H9 (cell line): ENCODE measurements at regions not wholly inside any gene's neighbourhood (a gene's known extent, or its start where the extent isn't known, plus 50 kb on each side); places are given as distances from the start of the nearest gene placed in this dataset.

ENCODE experiments used
- DNase-seq: peaks from one replicate; pipeline ENCODE4 v3.0.0-alpha.2; 2017
- H2AFZ ChIP-seq: one replicate; pipeline ENCODE4 v1.6.1; 2013; ENCODE audit warnings: mild to moderate bottlenecking, low read length, control low read depth, moderate library complexity
- H2AK5ac ChIP-seq: 2 replicates; pipeline ENCODE4 v1.6.1; 2013; ENCODE audit warnings: low read length, control low read depth, mixed read lengths; ENCODE audit not compliant: insufficient read length
- H2BK120ac ChIP-seq: one replicate; pipeline ENCODE4 v1.6.1; 2013; ENCODE audit warnings: low read depth, mild to moderate bottlenecking, low read length, control low read depth, inconsistent platforms; ENCODE audit not compliant: poor library complexity, severe bottlenecking
- H2BK12ac ChIP-seq: 2 replicates; pipeline ENCODE4 v1.6.1; 2013; ENCODE audit warnings: low read length, control low read depth, mixed read lengths, low read depth; ENCODE audit not compliant: insufficient read length
- H2BK15ac ChIP-seq: 2 replicates; pipeline ENCODE4 v1.6.1; 2013; ENCODE audit warnings: low read depth, low read length, control low read depth
- H2BK20ac ChIP-seq: one replicate; pipeline ENCODE4 v1.6.1; 2013; ENCODE audit warnings: low read depth, mild to moderate bottlenecking, low read length, control low read depth, inconsistent platforms; ENCODE audit not compliant: poor library complexity, severe bottlenecking
- H2BK5ac ChIP-seq: 2 replicates; pipeline ENCODE4 v1.6.1; 2013; ENCODE audit warnings: low read length, control low read depth, mixed read lengths; ENCODE audit not compliant: insufficient read length
- H3K14ac ChIP-seq: 2 replicates; pipeline ENCODE4 v1.6.1; 2013; ENCODE audit warnings: low read length, control low read depth; ENCODE audit not compliant: insufficient read depth
- H3K18ac ChIP-seq: 2 replicates; pipeline ENCODE4 v1.6.1; 2013; ENCODE audit warnings: low read depth, mild to moderate bottlenecking, mixed read lengths, low read length, control low read depth; ENCODE audit not compliant: insufficient read length
- H3K23ac ChIP-seq: 2 replicates; pipeline ENCODE4 v1.6.1; 2013; ENCODE audit warnings: low read length, control low read depth, mixed read lengths, low read depth; ENCODE audit not compliant: insufficient read length
- H3K23me2 ChIP-seq: 2 replicates; pipeline ENCODE4 v1.6.1; 2013; ENCODE audit warnings: low read depth, mild to moderate bottlenecking, mixed read lengths, low read length, control low read depth; ENCODE audit not compliant: insufficient read length, poor library complexity, severe bottlenecking
- H3K27ac ChIP-seq: 2 replicates; pipeline ENCODE4 v1.5.1; 2013; ENCODE audit warnings: low read length, control low read depth, mixed read lengths, low read depth; ENCODE audit not compliant: insufficient read length
- H3K27me3 ChIP-seq: 2 replicates; pipeline ENCODE4 v1.6.1; 2013; ENCODE audit warnings: low read length, control low read depth, inconsistent platforms; ENCODE audit not compliant: insufficient read depth
- H3K4ac ChIP-seq: 2 replicates; pipeline ENCODE4 v1.6.1; 2013; ENCODE audit warnings: low read depth, mild to moderate bottlenecking, control low read depth, inconsistent platforms, low read length, moderate library complexity
- H3K4me1 ChIP-seq: 2 replicates; pipeline ENCODE4 v1.6.1; 2013; ENCODE audit warnings: low read length, control low read depth, inconsistent platforms; ENCODE audit not compliant: insufficient read depth
- H3K4me2 ChIP-seq: 2 replicates; pipeline ENCODE4 v1.6.1; 2013; ENCODE audit warnings: low read length, control low read depth, mixed read lengths; ENCODE audit not compliant: insufficient read length, insufficient read depth
- H3K56ac ChIP-seq: 2 replicates; pipeline ENCODE4 v1.6.1; 2013; ENCODE audit warnings: low read depth, mild to moderate bottlenecking, mixed read lengths, low read length, control low read depth; ENCODE audit not compliant: insufficient read length
- H3K79me1 ChIP-seq: 2 replicates; pipeline ENCODE4 v1.6.1; 2013; ENCODE audit warnings: low read depth, mild to moderate bottlenecking, moderate library complexity, low read length, control low read depth, inconsistent platforms; ENCODE audit not compliant: insufficient read depth, poor library complexity, severe bottlenecking
- H3K79me2 ChIP-seq: 2 replicates; pipeline ENCODE4 v1.6.1; 2013; ENCODE audit warnings: low read length, control low read depth, inconsistent platforms; ENCODE audit not compliant: insufficient read depth
- H3K9ac ChIP-seq: 2 replicates; pipeline ENCODE4 v1.6.1; 2013; ENCODE audit warnings: low read length, control low read depth, mixed read lengths; ENCODE audit not compliant: insufficient read length; ENCODE audit errors: extremely low read depth
- H3K9me3 ChIP-seq: one replicate; pipeline ENCODE4 v1.6.1; 2013; ENCODE audit warnings: low read depth, low read length, inconsistent platforms; ENCODE audit not compliant: control insufficient read depth
- H3T11ph ChIP-seq: one replicate; pipeline ENCODE4 v1.6.1; 2013; ENCODE audit warnings: mild to moderate bottlenecking, low read length, control low read depth, inconsistent platforms
- H4K20me1 ChIP-seq: one replicate; pipeline ENCODE4 v1.6.1; 2013; ENCODE audit not compliant: control insufficient read depth, insufficient read length, insufficient read depth
- H4K5ac ChIP-seq: 2 replicates; pipeline ENCODE4 v1.6.1; 2013; ENCODE audit warnings: low read depth, mild to moderate bottlenecking, mixed read lengths, low read length, control low read depth; ENCODE audit not compliant: insufficient read length
- H4K8ac ChIP-seq: replicated peaks from 2 replicates; pipeline ENCODE4 v1.6.1; 2013; ENCODE audit warnings: low read length, control low read depth, mixed read lengths, low read depth; ENCODE audit not compliant: insufficient read length
- H4K91ac ChIP-seq: 2 replicates; pipeline ENCODE4 v1.6.1; 2013; ENCODE audit warnings: low read depth, mild to moderate bottlenecking, moderate library complexity, mixed read lengths, low read length, control low read depth; ENCODE audit not compliant: insufficient read length
- H3K27ac Mint-ChIP-seq, 3 experiments: 2 replicates in 2 of 3; 3 replicates in 1 of 3; pipeline ENCODE4 v1.8.0; 2020 to 2021; ENCODE audit warnings: mixed read lengths in 3 of 3, mild to moderate bottlenecking in 1 of 3, moderate library complexity in 1 of 3
- H3K27me3 Mint-ChIP-seq: 2 replicates; pipeline ENCODE4 v1.8.0; 2021; ENCODE audit warnings: low read depth, mild to moderate bottlenecking, moderate library complexity, mixed read lengths
- H3K36me3 Mint-ChIP-seq, 3 experiments: 2 replicates in 2 of 3; 3 replicates in 1 of 3; pipeline ENCODE4 v1.8.0; 2020 to 2021; ENCODE audit warnings: low read depth in 3 of 3, mixed read lengths in 3 of 3; ENCODE audit not compliant: insufficient read depth in 1 of 3
- H3K4me1 Mint-ChIP-seq, 2 experiments: 2 replicates each; pipeline ENCODE4 v1.8.0; 2020; ENCODE audit warnings: mixed read lengths in 2 of 2
- H3K4me3 Mint-ChIP-seq, 2 experiments: 2 replicates in 1 of 2; 3 replicates in 1 of 2; pipeline ENCODE4 v1.8.0; 2020 to 2021; ENCODE audit warnings: mild to moderate bottlenecking in 2 of 2, mixed read lengths in 2 of 2, moderate library complexity in 1 of 2
- H3K9me3 Mint-ChIP-seq, 2 experiments: 2 replicates in 1 of 2; 3 replicates in 1 of 2; pipeline ENCODE4 v1.8.0; 2020; ENCODE audit warnings: mild to moderate bottlenecking in 2 of 2, mixed read lengths in 2 of 2, moderate library complexity in 1 of 2
- CTCF ChIP-seq: fragments of 200-600 bp; sonication (generic); conservative IDR thresholded peaks from 3 replicates; pipeline ENCODE4 v1.8.0; 2021; ENCODE audit warnings: antibody characterized with exemption, mild to moderate bottlenecking
- WGBS: extraction: QIAGEN DNeasy Blood & Tissue Kit; methylation state at CpG from one replicate; pipeline ENCODE4 v1.1.7; 2013; ENCODE audit warnings: missing lambda C conversion rate, low lambda C conversion rate, mixed read lengths; ENCODE audit not compliant: insufficient read length; ENCODE audit errors: extremely low coverage; 5-methylcytosine and 5-hydroxymethylcytosine counted together

DNA sequence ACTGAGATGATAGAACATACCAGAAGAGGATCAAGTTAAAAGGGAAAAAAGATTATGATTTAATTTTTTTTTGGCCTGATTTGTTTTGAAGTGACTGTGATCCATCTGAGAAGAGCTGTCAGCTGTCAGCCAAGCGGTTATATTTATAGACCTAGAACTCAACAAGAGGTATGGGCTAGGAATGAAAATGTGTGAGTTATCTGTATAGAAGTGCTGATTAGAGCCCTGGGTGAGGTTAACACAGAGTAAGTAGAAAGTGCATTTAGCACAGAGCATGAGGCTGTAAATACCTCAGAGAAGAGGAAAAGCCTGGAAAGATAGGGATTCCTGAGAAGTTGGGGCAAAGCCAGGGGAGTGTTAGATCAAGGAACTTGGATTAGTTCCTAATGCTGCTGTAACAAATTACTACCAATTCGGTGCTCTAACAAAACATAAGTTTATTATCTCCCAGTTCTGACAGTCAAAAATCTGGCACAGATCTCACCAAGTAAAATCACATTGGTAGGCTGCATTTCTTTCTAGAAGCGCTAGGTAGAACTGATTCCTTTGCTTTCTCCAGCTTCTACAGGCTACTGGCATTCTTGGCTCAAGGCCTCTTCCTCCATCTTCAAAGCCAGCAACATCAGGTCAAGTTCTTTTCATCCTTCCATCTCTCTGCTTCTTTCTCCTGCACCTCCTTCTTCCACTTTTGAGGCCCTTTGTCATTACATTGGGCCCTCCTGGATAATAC is 197.4 kb upstream of the SPHKAP start:
- no peak for TF ChIP-seq CTCF
- Mint-ChIP-seq H3K27ac (no peak overlapping the region), H3K27me3 (no peaks in the 10 kb centered on the region), H3K9me3 (no peaks in the 10 kb centered on the region), H3K4me1 (no peaks in the 10 kb centered on the region), H3K4me3 (no peak overlapping the region), H3K36me3 (no peaks in the 10 kb centered on the region)
- no peak overlapping the region for H3K4ac ChIP-seq
- no peak overlapping the region for H3K14ac ChIP-seq
- H2AFZ ChIP-seq = no peak overlapping the region
- no peaks in the 10 kb centered on the region for H3K4me1 ChIP-seq
- no peak overlapping the region for H4K91ac ChIP-seq
- H4K20me1 ChIP-seq = no peaks in the 10 kb centered on the region
- no peaks in the 10 kb centered on the region for H3K79me1 ChIP-seq
- no peak overlapping the region for H2BK12ac ChIP-seq
- no peak overlapping the region for H3K4me2 ChIP-seq
- H2BK15ac ChIP-seq = no peak overlapping the region
- no peak overlapping the region for H3K56ac ChIP-seq
- H3K9me3 ChIP-seq = no peaks in the 10 kb centered on the region
- H3K23ac ChIP-seq = no peak overlapping the region
- H2BK20ac ChIP-seq = no peak overlapping the region
- no peaks in the 10 kb centered on the region for H3K23me2 ChIP-seq
- H3K27me3 ChIP-seq = no peaks in the 10 kb centered on the region
- no peak overlapping the region for H2BK5ac ChIP-seq
- no CpG with 5 or more reads among the region's 3 CpGs for whole genome bisulfite sequencing
- no peak overlapping the region for H4K5ac ChIP-seq
- no peak overlapping the region for H3K18ac ChIP-seq
- DNase-seq = no peak
- H3K79me2 ChIP-seq = no peaks in the 10 kb centered on the region
- no peak overlapping the region for H3T11ph ChIP-seq
- H2BK120ac ChIP-seq = no peak overlapping the region
- no peak overlapping the region for H4K8ac ChIP-seq
- H2AK5ac ChIP-seq = no peak overlapping the region
- no peak overlapping the region for H3K27ac ChIP-seq
- no peak overlapping the region for H3K9ac ChIP-seq
